ENCODE measurements at regions not wholly inside any gene's neighbourhood (a gene's known extent, or its start where the extent isn't known, plus 50 kb on each side); places are given as distances from the start of the nearest gene placed in this dataset.

DNA sequence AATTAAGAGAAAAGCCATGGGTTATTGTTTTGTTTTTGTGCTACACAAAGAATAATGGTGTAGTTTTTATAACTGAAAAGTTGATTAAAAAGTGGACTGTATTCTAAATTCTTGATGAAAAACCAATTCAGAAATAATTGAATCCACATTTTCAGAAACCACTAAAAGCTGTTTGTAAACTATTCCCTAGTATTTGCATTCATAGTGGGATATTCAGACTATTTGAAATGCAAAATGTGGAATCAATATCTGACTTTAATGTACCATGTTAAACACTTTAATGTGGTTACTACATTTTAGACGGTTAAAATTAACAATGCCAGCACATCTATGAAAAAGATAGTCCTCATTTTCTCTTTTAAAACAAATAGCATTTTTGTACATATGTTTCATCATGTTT, 104.6 kb downstream of the ZIC4 start:
- TF ChIP-seq FOXP2 (optimal IDR thresholded peaks at IDR 0.05; ENCODE audit: borderline replicate concordance, extremely low read depth, extremely low read length, insufficient read depth) (no peak), SIN3A (IDR thresholded peaks at IDR 0.05; ENCODE audit: borderline replicate concordance, insufficient read depth, low read length) (no peak), POLR2AphosphoS5 (IDR thresholded peaks at IDR 0.05; ENCODE audit: low read depth, low read length) (no peak), TAF1 (IDR thresholded peaks at IDR 0.05; ENCODE audit: borderline replicate concordance, insufficient read depth, low read length) (no peak)
- TF ChIP-seq, protein P1, sequence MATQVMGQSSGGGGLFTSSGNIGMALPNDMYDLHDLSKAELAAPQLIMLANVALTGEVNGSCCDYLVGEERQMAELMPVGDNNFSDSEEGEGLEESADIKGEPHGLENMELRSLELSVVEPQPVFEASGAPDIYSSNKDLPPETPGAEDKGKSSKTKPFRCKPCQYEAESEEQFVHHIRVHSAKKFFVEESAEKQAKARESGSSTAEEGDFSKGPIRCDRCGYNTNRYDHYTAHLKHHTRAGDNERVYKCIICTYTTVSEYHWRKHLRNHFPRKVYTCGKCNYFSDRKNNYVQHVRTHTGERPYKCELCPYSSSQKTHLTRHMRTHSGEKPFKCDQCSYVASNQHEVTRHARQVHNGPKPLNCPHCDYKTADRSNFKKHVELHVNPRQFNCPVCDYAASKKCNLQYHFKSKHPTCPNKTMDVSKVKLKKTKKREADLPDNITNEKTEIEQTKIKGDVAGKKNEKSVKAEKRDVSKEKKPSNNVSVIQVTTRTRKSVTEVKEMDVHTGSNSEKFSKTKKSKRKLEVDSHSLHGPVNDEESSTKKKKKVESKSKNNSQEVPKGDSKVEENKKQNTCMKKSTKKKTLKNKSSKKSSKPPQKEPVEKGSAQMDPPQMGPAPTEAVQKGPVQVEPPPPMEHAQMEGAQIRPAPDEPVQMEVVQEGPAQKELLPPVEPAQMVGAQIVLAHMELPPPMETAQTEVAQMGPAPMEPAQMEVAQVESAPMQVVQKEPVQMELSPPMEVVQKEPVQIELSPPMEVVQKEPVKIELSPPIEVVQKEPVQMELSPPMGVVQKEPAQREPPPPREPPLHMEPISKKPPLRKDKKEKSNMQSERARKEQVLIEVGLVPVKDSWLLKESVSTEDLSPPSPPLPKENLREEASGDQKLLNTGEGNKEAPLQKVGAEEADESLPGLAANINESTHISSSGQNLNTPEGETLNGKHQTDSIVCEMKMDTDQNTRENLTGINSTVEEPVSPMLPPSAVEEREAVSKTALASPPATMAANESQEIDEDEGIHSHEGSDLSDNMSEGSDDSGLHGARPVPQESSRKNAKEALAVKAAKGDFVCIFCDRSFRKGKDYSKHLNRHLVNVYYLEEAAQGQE (IDR thresholded peaks at IDR 0.05; ENCODE audit: insufficient read depth in 1 of 2, low read depth in 2 of 2, low read length in 2 of 2) = no peak

- no peak for TF ChIP-seq POLR2AphosphoS5 (IDR thresholded peaks at IDR 0.05; ENCODE audit: low read depth, low read length)
- TF ChIP-seq, protein P1 (IDR thresholded peaks at IDR 0.05; ENCODE audit: insufficient read depth in 1 of 2, low read depth in 2 of 2, low read length in 2 of 2) = no peak
- TF ChIP-seq SIN3A (IDR thresholded peaks at IDR 0.05; ENCODE audit: borderline replicate concordance, insufficient read depth, low read length) = no peak
- TF ChIP-seq TAF1 (IDR thresholded peaks at IDR 0.05; ENCODE audit: borderline replicate concordance, insufficient read depth, low read length) = 0 out of 2 replicates have a peak, but pooled peaks have one; percentile 18
- TF ChIP-seq FOXP2 (optimal IDR thresholded peaks at IDR 0.05; ENCODE audit: borderline replicate concordance, extremely low read depth, extremely low read length, insufficient read depth) = no peak
Measured at GRCh38 chr3:147299656-147300055, 106.7 kb downstream of the ZIC4 start.

GRCh38 chr3:147298511-147298982, 107.8 kb downstream of the ZIC4 start:
- TF ChIP-seq, protein P1 (IDR thresholded peaks at IDR 0.05; ENCODE audit: insufficient read depth in 1 of 2, low read depth in 2 of 2, low read length in 2 of 2) = no peak
- TF ChIP-seq FOXP2 (optimal IDR thresholded peaks at IDR 0.05; ENCODE audit: borderline replicate concordance, extremely low read depth, extremely low read length, insufficient read depth) (no peak), SIN3A (IDR thresholded peaks at IDR 0.05; ENCODE audit: borderline replicate concordance, insufficient read depth, low read length) (no peak), TAF1 (IDR thresholded peaks at IDR 0.05; ENCODE audit: borderline replicate concordance, insufficient read depth, low read length) (no peak), POLR2AphosphoS5 (IDR thresholded peaks at IDR 0.05; ENCODE audit: low read depth, low read length) (no peak)

DNA sequence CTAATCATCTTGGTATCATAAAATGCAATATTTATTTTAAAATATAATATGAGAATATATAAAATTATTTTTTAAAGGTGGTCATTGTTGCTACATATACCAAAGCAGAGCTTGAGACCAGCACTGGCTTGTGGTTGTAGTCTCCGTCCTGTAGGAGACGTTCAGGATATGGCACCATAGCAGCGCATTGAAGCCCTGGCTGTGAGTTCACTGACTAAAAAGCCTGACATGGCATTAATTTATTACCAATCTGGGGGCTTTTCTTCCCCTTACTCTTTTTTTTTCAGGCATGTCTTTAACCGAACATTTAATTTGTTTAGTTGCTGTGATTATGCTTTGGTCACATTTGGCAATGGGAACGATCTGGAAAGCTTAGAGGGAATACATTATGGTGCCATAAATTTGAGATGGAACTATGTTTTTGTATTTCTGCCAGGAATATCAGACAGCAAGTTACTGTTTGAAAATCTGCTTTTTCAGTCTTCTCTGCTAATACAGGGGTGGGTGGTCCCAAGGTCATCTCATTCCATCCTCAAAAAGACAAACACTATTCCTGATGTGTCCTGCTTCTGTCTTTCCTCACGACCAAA, 108.5 kb downstream of the ZIC4 start:
- no peak for TF ChIP-seq POLR2AphosphoS5 (IDR thresholded peaks at IDR 0.05; ENCODE audit: low read depth, low read length)
- TF ChIP-seq, protein P1 (IDR thresholded peaks at IDR 0.05; ENCODE audit: insufficient read depth in 1 of 2, low read depth in 2 of 2, low read length in 2 of 2) = no peak
- TF ChIP-seq TAF1 (IDR thresholded peaks at IDR 0.05; ENCODE audit: borderline replicate concordance, insufficient read depth, low read length) = no peak
- no peak for TF ChIP-seq SIN3A (IDR thresholded peaks at IDR 0.05; ENCODE audit: borderline replicate concordance, insufficient read depth, low read length)
- no peak for TF ChIP-seq FOXP2 (optimal IDR thresholded peaks at IDR 0.05; ENCODE audit: borderline replicate concordance, extremely low read depth, extremely low read length, insufficient read depth)

Measured in PFSK-1 (cell line).